ENCODE measurements at regions not wholly inside any gene's neighbourhood (a gene's known extent, or its start where the extent isn't known, plus 50 kb on each side); places are given as distances from the start of the nearest gene placed in this dataset.

DNA sequence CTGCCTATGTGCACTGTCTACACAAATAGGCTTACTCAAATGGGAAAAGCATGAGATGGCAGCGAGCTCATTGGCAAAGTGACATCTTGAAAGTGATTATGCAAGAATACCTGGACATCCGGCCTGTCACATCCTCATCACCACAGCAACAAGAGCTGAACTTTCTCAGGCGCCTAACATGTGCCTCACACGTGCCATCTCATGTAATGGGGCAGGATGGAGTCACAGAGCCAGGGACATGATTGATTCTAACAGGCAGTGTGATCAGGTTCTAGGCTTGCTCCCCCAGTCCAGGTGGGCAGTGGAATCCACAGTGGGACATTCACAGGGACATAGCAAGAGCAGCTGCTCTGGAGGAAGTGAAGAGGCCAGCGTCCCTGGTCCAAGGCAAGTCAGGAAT is 192.3 kb upstream of the SSTR4 start:
- TF ChIP-seq, protein P1, sequence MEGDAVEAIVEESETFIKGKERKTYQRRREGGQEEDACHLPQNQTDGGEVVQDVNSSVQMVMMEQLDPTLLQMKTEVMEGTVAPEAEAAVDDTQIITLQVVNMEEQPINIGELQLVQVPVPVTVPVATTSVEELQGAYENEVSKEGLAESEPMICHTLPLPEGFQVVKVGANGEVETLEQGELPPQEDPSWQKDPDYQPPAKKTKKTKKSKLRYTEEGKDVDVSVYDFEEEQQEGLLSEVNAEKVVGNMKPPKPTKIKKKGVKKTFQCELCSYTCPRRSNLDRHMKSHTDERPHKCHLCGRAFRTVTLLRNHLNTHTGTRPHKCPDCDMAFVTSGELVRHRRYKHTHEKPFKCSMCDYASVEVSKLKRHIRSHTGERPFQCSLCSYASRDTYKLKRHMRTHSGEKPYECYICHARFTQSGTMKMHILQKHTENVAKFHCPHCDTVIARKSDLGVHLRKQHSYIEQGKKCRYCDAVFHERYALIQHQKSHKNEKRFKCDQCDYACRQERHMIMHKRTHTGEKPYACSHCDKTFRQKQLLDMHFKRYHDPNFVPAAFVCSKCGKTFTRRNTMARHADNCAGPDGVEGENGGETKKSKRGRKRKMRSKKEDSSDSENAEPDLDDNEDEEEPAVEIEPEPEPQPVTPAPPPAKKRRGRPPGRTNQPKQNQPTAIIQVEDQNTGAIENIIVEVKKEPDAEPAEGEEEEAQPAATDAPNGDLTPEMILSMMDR (IDR thresholded peaks at IDR 0.05), result no peak
- TF ChIP-seq, protein P2, sequence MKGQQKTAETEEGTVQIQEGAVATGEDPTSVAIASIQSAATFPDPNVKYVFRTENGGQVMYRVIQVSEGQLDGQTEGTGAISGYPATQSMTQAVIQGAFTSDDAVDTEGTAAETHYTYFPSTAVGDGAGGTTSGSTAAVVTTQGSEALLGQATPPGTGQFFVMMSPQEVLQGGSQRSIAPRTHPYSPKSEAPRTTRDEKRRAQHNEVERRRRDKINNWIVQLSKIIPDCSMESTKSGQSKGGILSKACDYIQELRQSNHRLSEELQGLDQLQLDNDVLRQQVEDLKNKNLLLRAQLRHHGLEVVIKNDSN (IDR thresholded peaks at IDR 0.05; ENCODE audit: borderline replicate concordance, low read depth), result no peak
- TF ChIP-seq MXI1 (IDR thresholded peaks at IDR 0.05; ENCODE audit: low read depth, low read length), result no peak

All from SK-N-SH (cell line).